B cell (primary cell): ENCODE measurements at regions not wholly inside any gene's neighbourhood (a gene's known extent, or its start where the extent isn't known, plus 50 kb on each side); places are given as distances from the start of the nearest gene placed in this dataset.

Experiments used
- CTCF ChIP-seq: fragments of 200-600 bp; IDR thresholded peaks from one replicate; pipeline ENCODE4 v1.8.0; 2022; ENCODE audit warnings: antibody characterized with exemption, mild to moderate bottlenecking
- EZH2 ChIP-seq: IDR thresholded peaks from 2 replicates; pipeline ENCODE4 v1.6.1; 2012; ENCODE audit warnings: borderline replicate concordance, low read depth, mild to moderate bottlenecking, moderate library complexity, low read length; ENCODE audit not compliant: insufficient read depth, poor library complexity, severe bottlenecking

- TF ChIP-seq CTCF (no peak), EZH2 (no peak)
Observed at GRCh38 chr5:62785588-62785987, 207.0 kb downstream of the LRRC70 start.
